ENCODE measurements at regions not wholly inside any gene's neighbourhood (a gene's known extent, or its start where the extent isn't known, plus 50 kb on each side); places are given as distances from the start of the nearest gene placed in this dataset.
A peak's percentile ranks its signal among the peaks of the same experiment; 100 is the strongest.

DNA sequence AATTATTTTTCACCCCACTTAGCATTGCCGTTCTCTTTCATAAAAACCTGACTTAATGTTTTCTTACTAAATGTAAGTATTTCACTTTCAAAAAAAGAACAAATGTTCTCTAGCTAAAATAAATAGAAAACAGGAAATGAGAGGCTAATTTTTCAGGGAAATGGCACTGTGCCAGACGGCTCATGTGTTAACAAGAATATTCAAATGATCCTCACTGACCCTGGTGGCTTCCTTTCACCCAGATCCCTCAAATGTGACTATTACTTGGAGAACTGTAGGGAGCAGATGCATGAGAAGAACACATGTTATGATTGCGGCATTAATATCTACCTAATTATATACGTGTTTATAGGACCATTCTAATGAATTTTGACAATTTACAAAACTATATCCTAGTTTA, 827.7 kb downstream of the SOCS6 start:
- TF ChIP-seq, protein P1, sequence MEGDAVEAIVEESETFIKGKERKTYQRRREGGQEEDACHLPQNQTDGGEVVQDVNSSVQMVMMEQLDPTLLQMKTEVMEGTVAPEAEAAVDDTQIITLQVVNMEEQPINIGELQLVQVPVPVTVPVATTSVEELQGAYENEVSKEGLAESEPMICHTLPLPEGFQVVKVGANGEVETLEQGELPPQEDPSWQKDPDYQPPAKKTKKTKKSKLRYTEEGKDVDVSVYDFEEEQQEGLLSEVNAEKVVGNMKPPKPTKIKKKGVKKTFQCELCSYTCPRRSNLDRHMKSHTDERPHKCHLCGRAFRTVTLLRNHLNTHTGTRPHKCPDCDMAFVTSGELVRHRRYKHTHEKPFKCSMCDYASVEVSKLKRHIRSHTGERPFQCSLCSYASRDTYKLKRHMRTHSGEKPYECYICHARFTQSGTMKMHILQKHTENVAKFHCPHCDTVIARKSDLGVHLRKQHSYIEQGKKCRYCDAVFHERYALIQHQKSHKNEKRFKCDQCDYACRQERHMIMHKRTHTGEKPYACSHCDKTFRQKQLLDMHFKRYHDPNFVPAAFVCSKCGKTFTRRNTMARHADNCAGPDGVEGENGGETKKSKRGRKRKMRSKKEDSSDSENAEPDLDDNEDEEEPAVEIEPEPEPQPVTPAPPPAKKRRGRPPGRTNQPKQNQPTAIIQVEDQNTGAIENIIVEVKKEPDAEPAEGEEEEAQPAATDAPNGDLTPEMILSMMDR (IDR thresholded peaks at IDR 0.05; ENCODE audit: unreplicated experiment): no peak
- H3K36me3 Mint-ChIP-seq (ENCODE audit: insufficient read depth): no peaks in the 10 kb centered on the region
- H3K9me3 Mint-ChIP-seq (ENCODE audit: low read depth): peaks cover 22% of the 10 kb centered on the region
- no peak for DNase-seq (ENCODE audit: low spot score, unreplicated experiment)
- no peak overlapping the region for H3K4me3 Mint-ChIP-seq (ENCODE audit: low read depth)
- no peaks in the 10 kb centered on the region for H3K27me3 Mint-ChIP-seq
- no peak overlapping the region for H3K27ac Mint-ChIP-seq
- no peaks in the 10 kb centered on the region for H3K4me1 Mint-ChIP-seq (ENCODE audit: low read depth)

DNA sequence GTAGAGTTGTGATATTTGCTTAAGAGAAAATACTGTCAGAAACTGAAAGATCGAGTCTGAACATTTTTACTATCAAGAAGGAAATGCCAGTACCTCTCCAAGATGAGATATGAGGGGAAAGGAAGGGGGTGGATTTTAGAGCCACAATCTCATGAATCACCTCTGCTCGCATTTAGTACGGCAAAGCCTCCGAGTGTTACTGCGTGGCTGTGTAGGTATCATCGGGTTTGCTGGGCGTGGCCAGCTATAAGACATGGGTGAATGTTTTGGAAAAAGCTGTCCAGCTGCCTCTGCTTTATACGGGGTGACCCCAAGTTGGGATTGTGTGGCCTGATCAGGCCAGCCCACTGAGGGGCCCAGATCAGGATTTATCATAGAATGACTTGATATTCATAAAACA, 826.4 kb downstream of the SOCS6 start:
- Mint-ChIP-seq H3K27ac (peak overlapping the region; percentile 14), H3K9me3 (ENCODE audit: low read depth) (peaks cover 12% of the 10 kb centered on the region), H3K27me3 (no peaks in the 10 kb centered on the region)

DNA sequence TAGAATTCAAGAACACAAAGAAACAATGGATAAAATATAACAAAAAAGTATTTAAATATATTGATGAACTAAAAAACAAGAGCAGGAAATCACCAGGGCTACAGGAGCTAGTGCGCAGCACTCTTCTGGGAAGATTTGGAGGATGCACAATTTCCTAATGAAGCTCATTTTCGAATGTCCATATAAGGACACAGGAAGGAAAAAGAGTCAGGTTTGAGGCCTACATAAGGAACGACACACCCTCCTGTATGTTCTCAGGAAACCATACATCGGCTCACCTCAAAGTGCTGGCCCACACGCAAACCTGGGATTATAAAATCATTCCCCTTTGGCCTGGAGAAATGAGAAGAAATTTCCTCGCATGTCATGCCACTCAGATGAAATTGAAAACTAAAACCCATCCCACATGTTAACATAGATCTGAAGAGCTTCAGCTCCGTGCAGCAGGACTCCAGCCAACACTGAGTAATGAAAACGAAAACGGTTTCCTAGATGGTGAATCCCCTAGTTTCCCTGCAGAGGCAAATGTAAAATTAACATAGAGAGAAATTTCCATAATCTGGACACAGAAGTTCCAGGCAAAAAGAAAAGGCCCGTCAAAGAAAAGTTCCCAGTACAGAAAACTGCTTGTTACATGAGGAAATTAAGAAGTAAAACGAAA, 825.8 kb downstream of the SOCS6 start:
- H3K27me3 Mint-ChIP-seq: no peaks in the 10 kb centered on the region
- peaks cover 9% of the 10 kb centered on the region for H3K9me3 Mint-ChIP-seq (ENCODE audit: low read depth)
- H3K4me1 Mint-ChIP-seq (ENCODE audit: low read depth): no peaks in the 10 kb centered on the region
- no peak overlapping the region for H3K27ac Mint-ChIP-seq
- no peak overlapping the region for H3K4me3 Mint-ChIP-seq (ENCODE audit: low read depth)
- DNase-seq (ENCODE audit: low spot score, unreplicated experiment): no peak
- TF ChIP-seq, protein P1 (IDR thresholded peaks at IDR 0.05; ENCODE audit: unreplicated experiment): no peak
- H3K36me3 Mint-ChIP-seq (ENCODE audit: insufficient read depth): no peaks in the 10 kb centered on the region

More for the DNA sequence above, 826.4 kb downstream of the SOCS6 start:
- DNase-seq (ENCODE audit: low spot score, unreplicated experiment): no peak
- Mint-ChIP-seq H3K4me3 (ENCODE audit: low read depth) (no peak overlapping the region), H3K4me1 (ENCODE audit: low read depth) (no peaks in the 10 kb centered on the region), H3K36me3 (ENCODE audit: insufficient read depth) (no peaks in the 10 kb centered on the region)
- TF ChIP-seq, protein P1 (IDR thresholded peaks at IDR 0.05; ENCODE audit: unreplicated experiment): no peak

DNA sequence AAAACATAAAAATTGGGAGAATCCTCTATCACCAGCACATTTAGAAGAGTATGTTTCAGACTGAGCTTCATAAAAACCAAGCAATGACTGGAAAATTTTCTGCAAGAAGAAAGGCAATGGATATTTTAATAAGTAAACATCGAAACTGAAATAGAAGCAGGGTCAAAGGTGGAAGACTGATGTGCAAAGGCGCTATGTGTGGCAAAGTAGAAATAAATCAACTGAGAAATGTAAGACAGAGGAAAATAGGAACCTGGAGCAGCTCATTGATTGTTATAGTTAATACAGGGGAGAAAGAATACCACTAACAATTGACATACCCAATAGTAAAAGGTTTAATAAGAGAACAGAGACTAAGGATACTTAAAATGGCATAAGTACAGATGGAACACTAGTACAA, 818.4 kb downstream of the SOCS6 start:
- Mint-ChIP-seq H3K36me3 (ENCODE audit: insufficient read depth) (no peaks in the 10 kb centered on the region), H3K4me1 (ENCODE audit: low read depth) (peaks cover 4% of the 10 kb centered on the region)
- TF ChIP-seq, protein P1 (IDR thresholded peaks at IDR 0.05; ENCODE audit: unreplicated experiment): no peak

DNA sequence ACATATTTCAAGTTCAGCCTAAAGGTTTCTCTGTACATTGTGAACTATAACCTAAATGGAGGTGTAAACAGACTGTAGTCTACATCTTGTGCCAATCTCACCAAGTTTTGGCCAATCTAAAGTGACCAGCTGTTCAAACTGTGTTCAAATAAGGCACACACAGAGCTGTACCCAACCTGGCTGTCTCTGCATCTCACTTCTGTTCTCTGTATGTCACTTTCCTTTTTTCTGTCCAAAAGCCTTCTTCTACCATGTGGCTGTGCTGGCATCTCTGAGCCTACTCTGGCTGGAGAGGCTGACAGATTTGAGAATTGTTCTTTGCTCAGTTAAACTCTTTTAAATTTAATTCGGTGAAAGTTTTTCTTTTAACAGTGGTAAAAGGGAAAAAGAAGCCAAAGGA, 817.9 kb downstream of the SOCS6 start:
- no peak overlapping the region for H3K27ac Mint-ChIP-seq
- TF ChIP-seq, protein P1 (IDR thresholded peaks at IDR 0.05; ENCODE audit: unreplicated experiment): no peak
- H3K27me3 Mint-ChIP-seq: no peaks in the 10 kb centered on the region
- DNase-seq (ENCODE audit: low spot score, unreplicated experiment): no peak
- H3K36me3 Mint-ChIP-seq (ENCODE audit: insufficient read depth): no peaks in the 10 kb centered on the region
- H3K9me3 Mint-ChIP-seq (ENCODE audit: low read depth): no peaks in the 10 kb centered on the region
- no peak overlapping the region for H3K4me3 Mint-ChIP-seq (ENCODE audit: low read depth)
- H3K4me1 Mint-ChIP-seq (ENCODE audit: low read depth): peaks cover 4% of the 10 kb centered on the region

More for the DNA sequence above, 818.4 kb downstream of the SOCS6 start:
- DNase-seq (ENCODE audit: low spot score, unreplicated experiment): no peak
- Mint-ChIP-seq H3K4me3 (ENCODE audit: low read depth) (no peak overlapping the region), H3K9me3 (ENCODE audit: low read depth) (no peaks in the 10 kb centered on the region), H3K27ac (no peak overlapping the region), H3K27me3 (no peaks in the 10 kb centered on the region)
